Endodermal cell (in vitro differentiated cells): ENCODE measurements at regions not wholly inside any gene's neighbourhood (a gene's known extent, or its start where the extent isn't known, plus 50 kb on each side); places are given as distances from the start of the nearest gene placed in this dataset.

Source experiments
- DNase-seq: peaks from one replicate; pipeline ENCODE4 v3.0.0-alpha.2; 2017
- H3K27ac ChIP-seq: 2 replicates; pipeline ENCODE4 v1.5.1; 2013; ENCODE audit warnings: mild to moderate bottlenecking, low read depth, low read length, moderate library complexity
- H3K27me3 ChIP-seq: 2 replicates; pipeline ENCODE4 v1.6.1; 2013; ENCODE audit warnings: mild to moderate bottlenecking, low read length, moderate library complexity; ENCODE audit not compliant: insufficient read depth, control insufficient read depth, poor library complexity, severe bottlenecking
- H3K36me3 ChIP-seq: 2 replicates; pipeline ENCODE4 v1.7.0; 2013; ENCODE audit warnings: mild to moderate bottlenecking, low read length, moderate library complexity; ENCODE audit not compliant: control insufficient read depth, insufficient read depth
- H3K4me1 ChIP-seq: one replicate; pipeline ENCODE4 v1.7.0; 2013; ENCODE audit warnings: low read length; ENCODE audit not compliant: control insufficient read depth, insufficient read depth
- H3K4me3 ChIP-seq: 2 replicates; pipeline ENCODE4 v1.5.1; 2013; ENCODE audit warnings: mild to moderate bottlenecking, low read length, moderate library complexity
- H3K9ac ChIP-seq: 2 replicates; pipeline ENCODE4 v1.6.1; 2013; ENCODE audit warnings: mild to moderate bottlenecking, low read length, moderate library complexity; ENCODE audit not compliant: poor library complexity, severe bottlenecking; ENCODE audit errors: extremely low read depth
- H3K9me3 ChIP-seq: 2 replicates; pipeline ENCODE4 v1.6.1; 2013; ENCODE audit warnings: mild to moderate bottlenecking, low read length, moderate library complexity; ENCODE audit not compliant: control insufficient read depth
- H3K27ac Mint-ChIP-seq: 2 replicates; pipeline ENCODE4 v1.8.0; 2020; ENCODE audit warnings: mixed read lengths
- H3K27me3 Mint-ChIP-seq: 2 replicates; pipeline ENCODE4 v1.8.0; 2021; ENCODE audit warnings: mild to moderate bottlenecking, mixed read lengths; ENCODE audit not compliant: insufficient read depth
- H3K36me3 Mint-ChIP-seq: 2 replicates; pipeline ENCODE4 v1.8.0; 2020; ENCODE audit warnings: low read depth, mixed read lengths
- H3K4me1 Mint-ChIP-seq: 2 replicates; pipeline ENCODE4 v1.8.0; 2020; ENCODE audit warnings: mixed read lengths
- H3K4me3 Mint-ChIP-seq: 2 replicates; pipeline ENCODE4 v1.8.0; 2020; ENCODE audit warnings: mild to moderate bottlenecking, moderate library complexity, mixed read lengths
- H3K9me3 Mint-ChIP-seq: 2 replicates; pipeline ENCODE4 v1.8.0; 2020; ENCODE audit warnings: mild to moderate bottlenecking, mixed read lengths
- WGBS, 2 experiments: methylation state at CpG; one replicate each; pipeline versions ENCODE4 v1.1.5 to v1.1.7; 2013; ENCODE audit warnings: missing lambda C conversion rate in 2 of 2, mixed read lengths in 1 of 2; ENCODE audit not compliant: insufficient coverage in 1 of 2, insufficient read length in 1 of 2; 5-methylcytosine and 5-hydroxymethylcytosine counted together
- TF ChIP-seq, protein P1 (sequence below): fragments of 200-600 bp; sonication (generic); conservative IDR thresholded peaks from 2 replicates; pipeline ENCODE4 v1.5.0; 2021; ENCODE audit warnings: antibody characterized with exemption, mild to moderate bottlenecking

DNA sequence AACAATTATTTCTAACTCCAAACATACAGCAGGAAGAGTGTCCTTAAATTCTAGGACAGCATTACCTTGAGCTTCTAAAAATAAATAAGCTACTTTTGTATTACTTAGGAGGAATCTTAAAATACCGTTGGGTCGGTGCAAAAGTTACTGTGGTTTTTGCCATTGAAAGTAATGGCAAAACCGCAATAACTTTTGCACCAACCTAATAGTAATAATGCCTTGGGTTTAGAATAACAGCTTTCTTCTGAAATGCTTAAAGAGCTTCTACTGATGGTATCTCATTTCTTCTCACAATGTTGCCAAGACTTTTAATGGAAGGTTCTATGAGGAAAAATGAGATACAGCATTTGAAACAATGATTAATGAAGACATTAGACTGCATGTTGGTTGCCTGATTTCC lies 179.9 kb downstream of the SEC16B start:
- 97 to 100% methylated on average over 1 to 3 of the region's 3 CpGs for WGBS, 2 experiments
- H3K36me3 ChIP-seq: no peaks in the 10 kb centered on the region
- no peaks in the 10 kb centered on the region for H3K36me3 Mint-ChIP-seq

DNA sequence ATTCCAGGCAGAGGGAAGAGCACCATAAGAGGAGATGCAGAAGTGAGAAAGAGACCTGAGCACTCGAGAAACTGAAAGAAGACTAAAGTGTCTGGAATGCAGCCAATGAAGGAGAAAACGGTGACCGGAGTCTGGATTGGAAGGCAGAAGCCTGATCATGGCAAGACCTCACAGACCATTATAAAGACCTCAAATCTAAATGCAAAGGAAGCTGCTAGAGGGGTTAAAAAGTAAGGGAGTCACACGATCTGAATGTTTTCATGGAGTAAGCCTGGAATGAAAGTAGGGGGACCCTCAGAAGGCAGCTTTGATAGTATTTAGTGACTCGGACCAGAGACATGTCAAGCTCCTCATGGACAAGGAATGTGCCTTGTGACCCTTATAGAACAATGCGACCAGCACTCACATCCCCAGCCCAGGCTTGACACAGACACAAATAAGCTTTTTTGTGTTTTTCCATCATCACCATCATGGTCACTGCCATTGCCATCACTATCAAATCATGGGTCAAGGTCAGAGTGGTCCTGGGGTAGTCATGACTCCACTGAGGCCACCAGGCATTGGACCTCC lies 183.6 kb downstream of the SEC16B start:
- H3K4me3 Mint-ChIP-seq: no peak overlapping the region
- no peaks in the 10 kb centered on the region for H3K4me1 Mint-ChIP-seq
- TF ChIP-seq, protein P1, sequence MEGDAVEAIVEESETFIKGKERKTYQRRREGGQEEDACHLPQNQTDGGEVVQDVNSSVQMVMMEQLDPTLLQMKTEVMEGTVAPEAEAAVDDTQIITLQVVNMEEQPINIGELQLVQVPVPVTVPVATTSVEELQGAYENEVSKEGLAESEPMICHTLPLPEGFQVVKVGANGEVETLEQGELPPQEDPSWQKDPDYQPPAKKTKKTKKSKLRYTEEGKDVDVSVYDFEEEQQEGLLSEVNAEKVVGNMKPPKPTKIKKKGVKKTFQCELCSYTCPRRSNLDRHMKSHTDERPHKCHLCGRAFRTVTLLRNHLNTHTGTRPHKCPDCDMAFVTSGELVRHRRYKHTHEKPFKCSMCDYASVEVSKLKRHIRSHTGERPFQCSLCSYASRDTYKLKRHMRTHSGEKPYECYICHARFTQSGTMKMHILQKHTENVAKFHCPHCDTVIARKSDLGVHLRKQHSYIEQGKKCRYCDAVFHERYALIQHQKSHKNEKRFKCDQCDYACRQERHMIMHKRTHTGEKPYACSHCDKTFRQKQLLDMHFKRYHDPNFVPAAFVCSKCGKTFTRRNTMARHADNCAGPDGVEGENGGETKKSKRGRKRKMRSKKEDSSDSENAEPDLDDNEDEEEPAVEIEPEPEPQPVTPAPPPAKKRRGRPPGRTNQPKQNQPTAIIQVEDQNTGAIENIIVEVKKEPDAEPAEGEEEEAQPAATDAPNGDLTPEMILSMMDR: no peak
- H3K27me3 Mint-ChIP-seq: no peaks in the 10 kb centered on the region
- Histone ChIP-seq H3K36me3 (no peaks in the 10 kb centered on the region), H3K4me1 (no peaks in the 10 kb centered on the region), H3K9ac (no peak overlapping the region), H3K4me3 (no peak overlapping the region), H3K27me3 (peaks cover 8% of the 10 kb centered on the region), H3K27ac (no peak overlapping the region), H3K9me3 (no peaks in the 10 kb centered on the region)
- no peaks in the 10 kb centered on the region for H3K9me3 Mint-ChIP-seq
- H3K27ac Mint-ChIP-seq: no peak overlapping the region
- H3K36me3 Mint-ChIP-seq: no peaks in the 10 kb centered on the region
- 79 to 84% methylated on average over 6 of the region's 6 CpGs for WGBS, 2 experiments
- no peak for DNase-seq

More for the DNA sequence above, 179.9 kb downstream of the SEC16B start:
- peaks cover 5% of the 10 kb centered on the region for H3K27me3 ChIP-seq
- Mint-ChIP-seq H3K4me3 (no peak overlapping the region), H3K27ac (no peak overlapping the region), H3K27me3 (no peaks in the 10 kb centered on the region), H3K9me3 (no peaks in the 10 kb centered on the region), H3K4me1 (peaks cover 9% of the 10 kb centered on the region)
- H3K9me3 ChIP-seq: no peaks in the 10 kb centered on the region
- TF ChIP-seq, protein P1: no peak
- H3K4me3 ChIP-seq: no peak overlapping the region
- H3K4me1 ChIP-seq: no peaks in the 10 kb centered on the region
- no peak for DNase-seq
- H3K27ac ChIP-seq: no peak overlapping the region
- H3K9ac ChIP-seq: no peak overlapping the region

DNA sequence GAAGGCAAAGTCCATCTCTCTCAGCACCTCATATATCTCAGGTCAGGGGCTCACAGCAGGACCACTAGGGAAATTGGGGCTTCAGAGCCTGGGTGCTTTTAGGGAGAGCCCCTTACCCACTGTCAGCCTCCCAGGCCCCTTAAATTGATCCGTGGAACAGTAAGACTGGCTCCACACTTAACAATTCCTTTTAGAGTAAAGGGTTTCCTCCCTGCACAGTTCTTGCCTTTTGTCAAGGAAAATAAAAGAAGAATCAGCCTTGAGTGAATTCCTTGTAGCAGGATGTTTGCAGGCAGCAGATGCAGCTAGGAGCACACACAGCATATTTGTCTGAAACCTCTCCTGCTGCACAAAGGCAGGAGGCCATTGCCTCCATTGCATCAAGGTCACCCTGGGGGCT lies 184.9 kb downstream of the SEC16B start:
- Mint-ChIP-seq H3K4me3 (no peak overlapping the region), H3K4me1 (no peaks in the 10 kb centered on the region), H3K27ac (no peak overlapping the region), H3K36me3 (no peaks in the 10 kb centered on the region), H3K27me3 (no peaks in the 10 kb centered on the region), H3K9me3 (no peaks in the 10 kb centered on the region)
- H3K4me3 ChIP-seq: no peak overlapping the region
- no peak for DNase-seq
- H3K9me3 ChIP-seq: no peaks in the 10 kb centered on the region
- no peaks in the 10 kb centered on the region for H3K4me1 ChIP-seq
- peaks cover 16% of the 10 kb centered on the region for H3K27me3 ChIP-seq
- no peak overlapping the region for H3K27ac ChIP-seq
- WGBS, 2 experiments: 79% methylated on average over 1 of the region's 1 CpG; no CpG with 5 or more reads in 1 of the 2 experiments
- H3K36me3 ChIP-seq: no peaks in the 10 kb centered on the region
- H3K9ac ChIP-seq: no peak overlapping the region
- TF ChIP-seq, protein P1: no peak
